Spleen (tissue), 7 donors: ENCODE measurements at regions not wholly inside any gene's neighbourhood (a gene's known extent, or its start where the extent isn't known, plus 50 kb on each side); places are given as distances from the start of the nearest gene placed in this dataset.

Source experiments
- CTCF ChIP-seq, 11 experiments: fragments of 200-600 bp in 7 of 11; fragments of 450-650 bp in 4 of 11; sonication (generic) in 4 of 11; IDR thresholded peaks in 8 of 11; conservative IDR thresholded peaks in 3 of 11; 1 replicate in 7 of 11; 2 replicates in 4 of 11; pipeline versions ENCODE4 v1.4.0 to v1.8.0; 2016 to 2021; ENCODE audit warnings: antibody characterized with exemption in 11 of 11, inconsistent platforms in 4 of 11, mild to moderate bottlenecking in 1 of 11
- POLR2AphosphoS5 ChIP-seq, 3 donors: sonication (generic); formaldehyde crosslinking; IDR thresholded peaks; one replicate each; pipeline ENCODE4 v1.5.1; 2017; ENCODE audit warnings: antibody characterized with exemption in 3 of 3
- donor health status: DM: no; HTN: no; CAD: no; lungs with moderate emphysema.
- donor health status: DM: no; HTN: no; CAD: no.
- donor health status: DM: no; HTN: no; CAD: no.

DNA sequence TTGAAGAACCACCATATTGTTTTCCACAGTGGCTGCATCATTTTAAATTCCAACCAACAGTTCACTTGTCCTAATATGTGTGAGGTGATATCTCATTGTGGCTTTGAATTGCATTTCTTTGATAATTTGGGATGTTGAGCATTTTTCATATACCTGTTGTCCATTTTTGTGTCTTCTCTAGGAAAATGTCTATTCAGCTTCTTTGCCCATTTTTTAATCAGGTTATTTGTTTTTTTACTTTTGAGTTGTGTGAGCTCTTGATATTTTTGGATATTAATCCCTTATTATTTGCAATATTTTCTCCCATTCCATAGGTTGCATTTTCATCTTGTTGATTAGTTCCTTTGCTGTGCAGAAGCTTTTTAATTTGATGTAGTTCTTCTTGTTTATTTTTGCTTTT lies 95.1 kb upstream of the CCDC71L start:
- TF ChIP-seq POLR2AphosphoS5 (IDR thresholded peaks at IDR 0.05) (no peak), CTCF (IDR thresholded peaks at IDR 0.05 in 8 of 11, conservative IDR thresholded peaks at IDR 0.05 in 3 of 11) (no peak)
